ENCODE measurements at regions not wholly inside any gene's neighbourhood (a gene's known extent, or its start where the extent isn't known, plus 50 kb on each side); places are given as distances from the start of the nearest gene placed in this dataset.

- TF ChIP-seq, protein P1, sequence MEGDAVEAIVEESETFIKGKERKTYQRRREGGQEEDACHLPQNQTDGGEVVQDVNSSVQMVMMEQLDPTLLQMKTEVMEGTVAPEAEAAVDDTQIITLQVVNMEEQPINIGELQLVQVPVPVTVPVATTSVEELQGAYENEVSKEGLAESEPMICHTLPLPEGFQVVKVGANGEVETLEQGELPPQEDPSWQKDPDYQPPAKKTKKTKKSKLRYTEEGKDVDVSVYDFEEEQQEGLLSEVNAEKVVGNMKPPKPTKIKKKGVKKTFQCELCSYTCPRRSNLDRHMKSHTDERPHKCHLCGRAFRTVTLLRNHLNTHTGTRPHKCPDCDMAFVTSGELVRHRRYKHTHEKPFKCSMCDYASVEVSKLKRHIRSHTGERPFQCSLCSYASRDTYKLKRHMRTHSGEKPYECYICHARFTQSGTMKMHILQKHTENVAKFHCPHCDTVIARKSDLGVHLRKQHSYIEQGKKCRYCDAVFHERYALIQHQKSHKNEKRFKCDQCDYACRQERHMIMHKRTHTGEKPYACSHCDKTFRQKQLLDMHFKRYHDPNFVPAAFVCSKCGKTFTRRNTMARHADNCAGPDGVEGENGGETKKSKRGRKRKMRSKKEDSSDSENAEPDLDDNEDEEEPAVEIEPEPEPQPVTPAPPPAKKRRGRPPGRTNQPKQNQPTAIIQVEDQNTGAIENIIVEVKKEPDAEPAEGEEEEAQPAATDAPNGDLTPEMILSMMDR (IDR thresholded peaks at IDR 0.05; ENCODE audit: low read depth, low read length, missing input control) = no peak
- no peak for TF ChIP-seq FOXA1 (IDR thresholded peaks at IDR 0.05)
- TF ChIP-seq JUND (IDR thresholded peaks at IDR 0.05) = no peak
- TF ChIP-seq TAF1 (conservative IDR thresholded peaks at IDR 0.05) = no peak
- TF ChIP-seq ZBTB33 (IDR thresholded peaks at IDR 0.05) = no peak
- no peak for TF ChIP-seq GABPA (IDR thresholded peaks at IDR 0.05 in 1 of 2, conservative IDR thresholded peaks at IDR 0.05 in 1 of 2)
- TF ChIP-seq NR2F2 (IDR thresholded peaks at IDR 0.05) = no peak
- TF ChIP-seq, protein P2, sequence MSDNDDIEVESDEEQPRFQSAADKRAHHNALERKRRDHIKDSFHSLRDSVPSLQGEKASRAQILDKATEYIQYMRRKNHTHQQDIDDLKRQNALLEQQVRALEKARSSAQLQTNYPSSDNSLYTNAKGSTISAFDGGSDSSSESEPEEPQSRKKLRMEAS (IDR thresholded peaks at IDR 0.05) = no peak
- no peak for TF ChIP-seq EGR1 (IDR thresholded peaks at IDR 0.05; ENCODE audit: low read depth in 2 of 2)
- TF ChIP-seq, protein P3, sequence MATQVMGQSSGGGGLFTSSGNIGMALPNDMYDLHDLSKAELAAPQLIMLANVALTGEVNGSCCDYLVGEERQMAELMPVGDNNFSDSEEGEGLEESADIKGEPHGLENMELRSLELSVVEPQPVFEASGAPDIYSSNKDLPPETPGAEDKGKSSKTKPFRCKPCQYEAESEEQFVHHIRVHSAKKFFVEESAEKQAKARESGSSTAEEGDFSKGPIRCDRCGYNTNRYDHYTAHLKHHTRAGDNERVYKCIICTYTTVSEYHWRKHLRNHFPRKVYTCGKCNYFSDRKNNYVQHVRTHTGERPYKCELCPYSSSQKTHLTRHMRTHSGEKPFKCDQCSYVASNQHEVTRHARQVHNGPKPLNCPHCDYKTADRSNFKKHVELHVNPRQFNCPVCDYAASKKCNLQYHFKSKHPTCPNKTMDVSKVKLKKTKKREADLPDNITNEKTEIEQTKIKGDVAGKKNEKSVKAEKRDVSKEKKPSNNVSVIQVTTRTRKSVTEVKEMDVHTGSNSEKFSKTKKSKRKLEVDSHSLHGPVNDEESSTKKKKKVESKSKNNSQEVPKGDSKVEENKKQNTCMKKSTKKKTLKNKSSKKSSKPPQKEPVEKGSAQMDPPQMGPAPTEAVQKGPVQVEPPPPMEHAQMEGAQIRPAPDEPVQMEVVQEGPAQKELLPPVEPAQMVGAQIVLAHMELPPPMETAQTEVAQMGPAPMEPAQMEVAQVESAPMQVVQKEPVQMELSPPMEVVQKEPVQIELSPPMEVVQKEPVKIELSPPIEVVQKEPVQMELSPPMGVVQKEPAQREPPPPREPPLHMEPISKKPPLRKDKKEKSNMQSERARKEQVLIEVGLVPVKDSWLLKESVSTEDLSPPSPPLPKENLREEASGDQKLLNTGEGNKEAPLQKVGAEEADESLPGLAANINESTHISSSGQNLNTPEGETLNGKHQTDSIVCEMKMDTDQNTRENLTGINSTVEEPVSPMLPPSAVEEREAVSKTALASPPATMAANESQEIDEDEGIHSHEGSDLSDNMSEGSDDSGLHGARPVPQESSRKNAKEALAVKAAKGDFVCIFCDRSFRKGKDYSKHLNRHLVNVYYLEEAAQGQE (IDR thresholded peaks at IDR 0.05) = no peak
- TF ChIP-seq HNF4G (IDR thresholded peaks at IDR 0.05) = no peak
- no peak for TF ChIP-seq YY1 (IDR thresholded peaks at IDR 0.05)
- no peak for TF ChIP-seq RXRA (IDR thresholded peaks at IDR 0.05)
- TF ChIP-seq SP1 (IDR thresholded peaks at IDR 0.05) = no peak
Measured at GRCh38 chr4:125401784-125402183, 87.0 kb downstream of the FAT4 start.
